DOHH2 (cell line): ENCODE measurements at regions not wholly inside any gene's neighbourhood (a gene's known extent, or its start where the extent isn't known, plus 50 kb on each side); places are given as distances from the start of the nearest gene placed in this dataset.

Experiments used
- H3F3A ChIP-seq: fragments of 200-600 bp; sonication (generic), shearing (Covaris generic); 2 replicates; pipeline ENCODE4 v1.6.0; 2016; ENCODE audit warnings: antibody characterized with exemption, mild to moderate bottlenecking; ENCODE audit not compliant: control insufficient read depth, insufficient read depth
- H3K27ac ChIP-seq: fragments of 200-600 bp; sonication (generic); 2 replicates; pipeline ENCODE4 v1.5.1; 2014; ENCODE audit warnings: low read depth, mild to moderate bottlenecking, low read length, moderate library complexity
- H3K27me3 ChIP-seq: fragments of 200-600 bp; sonication (generic); 2 replicates; pipeline ENCODE4 v1.6.1; 2014; ENCODE audit warnings: mild to moderate bottlenecking, low read length, mixed read lengths; ENCODE audit not compliant: control insufficient read depth
- H3K36me3 ChIP-seq: fragments of 200-600 bp; sonication (generic); 2 replicates; pipeline ENCODE4 v1.6.1; 2014; ENCODE audit warnings: mild to moderate bottlenecking, low read length, moderate library complexity, mixed read lengths; ENCODE audit not compliant: control insufficient read depth
- H3K4me1 ChIP-seq: fragments of 200-600 bp; sonication (generic); 2 replicates; pipeline ENCODE4 v1.6.1; 2014; ENCODE audit warnings: mild to moderate bottlenecking, low read length, mixed read lengths; ENCODE audit not compliant: control insufficient read depth
- H3K4me2 ChIP-seq: fragments of 200-600 bp; sonication (generic); 2 replicates; pipeline ENCODE4 v1.6.0; 2014; ENCODE audit warnings: mild to moderate bottlenecking, low read length, moderate library complexity
- H3K4me3 ChIP-seq: fragments of 200-600 bp; sonication (generic); 2 replicates; pipeline ENCODE4 v1.5.1; 2014; ENCODE audit warnings: mild to moderate bottlenecking, low read length, mixed read lengths
- H3K79me2 ChIP-seq: fragments of 200-600 bp; sonication (generic); 2 replicates; pipeline ENCODE4 v1.6.1; 2014; ENCODE audit warnings: mild to moderate bottlenecking, low read length, mixed read lengths; ENCODE audit not compliant: control insufficient read depth
- H3K9me2 ChIP-seq: fragments of 200-600 bp; sonication (generic); replicated peaks from 2 replicates; pipeline ENCODE4 v1.6.1; 2014; ENCODE audit warnings: mild to moderate bottlenecking, low read length, mixed read lengths; ENCODE audit not compliant: control insufficient read depth
- H3K9me3 ChIP-seq: fragments of 200-600 bp; sonication (generic); 2 replicates; pipeline ENCODE4 v1.6.1; 2014; ENCODE audit warnings: antibody characterized with exemption, low read length, mixed read lengths; ENCODE audit not compliant: control insufficient read depth, insufficient read depth
- H4K20me1 ChIP-seq: fragments of 200-600 bp; sonication (generic); 2 replicates; pipeline ENCODE4 v1.6.0; 2014; ENCODE audit warnings: low read depth, mild to moderate bottlenecking, antibody characterized with exemption, low read length, moderate library complexity; ENCODE audit not compliant: control insufficient read depth, insufficient read depth
- CTCF ChIP-seq: fragments of 200-600 bp; sonication (generic); IDR thresholded peaks from one replicate; pipeline ENCODE4 v1.5.1; 2014; ENCODE audit warnings: antibody characterized with exemption, mild to moderate bottlenecking, low read depth, low read length; ENCODE audit not compliant: poor library complexity, severe bottlenecking
- EZH2phosphoT487 ChIP-seq: fragments of 200-600 bp; sonication (generic); IDR thresholded peaks from 2 replicates; pipeline ENCODE4 v1.6.1; 2017; ENCODE audit warnings: borderline replicate concordance, mild to moderate bottlenecking, antibody characterized with exemption, low read length, moderate library complexity, mixed read lengths

- H3K79me2 ChIP-seq = no peaks in the 10 kb centered on the region
- TF ChIP-seq CTCF (no peak), EZH2phosphoT487 (no peak)
- H3K9me3 ChIP-seq = no peaks in the 10 kb centered on the region
- H4K20me1 ChIP-seq = no peaks in the 10 kb centered on the region
- no peak overlapping the region for H3K4me2 ChIP-seq
- H3K9me2 ChIP-seq = no peaks in the 10 kb centered on the region
- H3K36me3 ChIP-seq = no peaks in the 10 kb centered on the region
- no peaks in the 10 kb centered on the region for H3K4me1 ChIP-seq
- no peak overlapping the region for H3K27ac ChIP-seq
- no peak overlapping the region for H3K4me3 ChIP-seq
- no peaks in the 10 kb centered on the region for H3K27me3 ChIP-seq
- no peaks in the 10 kb centered on the region for H3F3A ChIP-seq
Measured at GRCh38 chr18:72100465-72101004, 443.6 kb downstream of the CBLN2 start.

GRCh38 chr18:72091369-72091768 lies 452.8 kb downstream of the CBLN2 start:
- H3K9me2 ChIP-seq = no peaks in the 10 kb centered on the region

GRCh38 chr18:72089432-72089831 lies 454.7 kb downstream of the CBLN2 start:
- Histone ChIP-seq H4K20me1 (no peaks in the 10 kb centered on the region), H3K4me2 (no peak overlapping the region), H3K27me3 (no peaks in the 10 kb centered on the region), H3K9me2 (no peaks in the 10 kb centered on the region), H3K27ac (no peak overlapping the region), H3F3A (no peaks in the 10 kb centered on the region), H3K4me3 (no peak overlapping the region), H3K79me2 (no peaks in the 10 kb centered on the region), H3K4me1 (no peaks in the 10 kb centered on the region), H3K9me3 (no peaks in the 10 kb centered on the region), H3K36me3 (no peaks in the 10 kb centered on the region)
- no peak for TF ChIP-seq CTCF
- TF ChIP-seq EZH2phosphoT487 = no peak

More at GRCh38 chr18:72091369-72091768, 452.8 kb downstream of the CBLN2 start:
- Histone ChIP-seq H3F3A (no peaks in the 10 kb centered on the region), H3K4me2 (no peak overlapping the region), H3K27ac (no peak overlapping the region), H3K9me3 (no peaks in the 10 kb centered on the region), H4K20me1 (no peaks in the 10 kb centered on the region), H3K79me2 (no peaks in the 10 kb centered on the region), H3K27me3 (no peaks in the 10 kb centered on the region), H3K36me3 (no peaks in the 10 kb centered on the region), H3K4me1 (no peaks in the 10 kb centered on the region), H3K4me3 (no peak overlapping the region)
- TF ChIP-seq EZH2phosphoT487 = no peak
- TF ChIP-seq CTCF = no peak
